ENCODE measurements at regions not wholly inside any gene's neighbourhood (a gene's known extent, or its start where the extent isn't known, plus 50 kb on each side); places are given as distances from the start of the nearest gene placed in this dataset.
"Not testable (repeated sequence)": the region's sequence is repeated elsewhere in the genome, so short reads cannot be mapped to it uniquely, and the experiment has no call there.

DNA sequence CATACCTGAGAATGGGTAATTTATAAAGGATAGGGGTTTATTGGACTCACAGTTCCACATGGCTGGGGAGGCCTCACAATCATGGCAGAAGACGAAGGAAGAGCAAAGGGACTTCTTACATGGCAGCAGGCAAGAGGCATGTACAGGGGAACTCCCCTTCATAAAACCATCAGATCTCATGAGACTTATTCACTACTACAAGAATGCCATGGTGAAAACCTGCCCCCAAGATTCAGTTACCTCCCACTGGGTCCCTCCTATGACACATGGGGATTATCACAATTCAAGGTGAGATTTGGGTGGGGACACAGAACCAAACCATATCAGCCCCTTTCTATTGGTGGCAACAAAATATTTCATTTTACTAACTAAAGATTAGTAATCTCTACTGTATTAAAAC, 204.1 kb upstream of the PLGLB2 start:
- not testable (repeated sequence) for TF ChIP-seq CTCF (conservative IDR thresholded peaks at IDR 0.05; ENCODE audit: low read depth, low read length); EZH2 (IDR thresholded peaks at IDR 0.05; ENCODE audit: low read length, unreplicated experiment)

Measured in PC-3 (cell line).